Keratinocyte (primary cell): ENCODE measurements at regions not wholly inside any gene's neighbourhood (a gene's known extent, or its start where the extent isn't known, plus 50 kb on each side); places are given as distances from the start of the nearest gene placed in this dataset.
"Not testable (repeated sequence)": the region's sequence is repeated elsewhere in the genome, so short reads cannot be mapped to it uniquely, and the experiment has no call there.

Experiments used
- DNase-seq: peaks from one replicate; pipeline ENCODE4 v3.0.0-alpha.2; 2011; ENCODE audit warnings: low read depth, missing footprints, low spot score
- FAIRE-seq: peaks from 2 replicates; lab custom pipeline; 2011; peaks lifted over from hg19 to GRCh38; lab: Jason Lieb, UNC
- H2AFZ ChIP-seq: 2 replicates; pipeline ENCODE4 v1.6.0; 2012; ENCODE audit warnings: low read length, control low read depth, inconsistent platforms; ENCODE audit not compliant: control insufficient read depth
- H3K27ac ChIP-seq: 2 replicates; pipeline ENCODE4 v1.5.1; 2011; ENCODE audit warnings: low read length; ENCODE audit not compliant: control insufficient read depth, insufficient read depth
- H3K27me3 ChIP-seq: 3 replicates; pipeline ENCODE4 v1.6.0; 2011; ENCODE audit warnings: low read length; ENCODE audit not compliant: control insufficient read depth, insufficient read depth; ENCODE audit errors: extremely low read depth
- H3K36me3 ChIP-seq, 2 experiments: 2 replicates in 1 of 2; 3 replicates in 1 of 2; pipeline ENCODE4 v1.5.1; 2011; ENCODE audit warnings: low read length in 2 of 2, mild to moderate bottlenecking in 1 of 2; ENCODE audit not compliant: control insufficient read depth in 2 of 2, insufficient read depth in 2 of 2; ENCODE audit errors: extremely low read depth in 1 of 2
- H3K4me1 ChIP-seq: 3 replicates; pipeline ENCODE4 v1.5.1; 2011; ENCODE audit warnings: low read length; ENCODE audit not compliant: control insufficient read depth, insufficient read depth; ENCODE audit errors: extremely low read depth
- H3K4me2 ChIP-seq: 3 replicates; pipeline ENCODE4 v1.6.0; 2011; ENCODE audit warnings: low read depth, low read length; ENCODE audit not compliant: control insufficient read depth, insufficient read depth; ENCODE audit errors: extremely low read depth
- H3K4me3 ChIP-seq, 3 experiments: fragments of 200-600 bp in 1 of 3; sonication (generic) in 1 of 3; 2 replicates in 2 of 3; 3 replicates in 1 of 3; pipeline ENCODE4 v1.5.1; 2011 to 2016; ENCODE audit warnings: low read length in 3 of 3, mild to moderate bottlenecking in 3 of 3, control low read depth in 2 of 3, inconsistent platforms in 1 of 3, low read depth in 1 of 3, mixed read lengths in 1 of 3, mixed run types in 1 of 3, moderate library complexity in 1 of 3; ENCODE audit not compliant: control insufficient read depth in 2 of 3, insufficient read depth in 2 of 3; ENCODE audit errors: extremely low read depth in 1 of 3
- H3K79me2 ChIP-seq: 2 replicates; pipeline ENCODE4 v1.6.0; 2012; ENCODE audit warnings: low read length; ENCODE audit not compliant: control insufficient read depth, insufficient read depth
- H3K9ac ChIP-seq: 3 replicates; pipeline ENCODE4 v1.6.0; 2011; ENCODE audit warnings: low read length; ENCODE audit not compliant: control insufficient read depth, insufficient read depth; ENCODE audit errors: extremely low read depth
- H3K9me1 ChIP-seq: 3 replicates; pipeline ENCODE4 v1.6.0; 2011; ENCODE audit warnings: low read length; ENCODE audit not compliant: control insufficient read depth, insufficient read depth; ENCODE audit errors: extremely low read depth
- H3K9me3 ChIP-seq: 2 replicates; pipeline ENCODE4 v1.5.1; 2012; ENCODE audit warnings: low read depth, low read length; ENCODE audit not compliant: control insufficient read depth
- H4K20me1 ChIP-seq: 3 replicates; pipeline ENCODE4 v1.6.0; 2011; ENCODE audit warnings: low read length; ENCODE audit not compliant: control insufficient read depth, insufficient read depth; ENCODE audit errors: extremely low read depth
- EZH2 ChIP-seq: IDR thresholded peaks from one replicate; pipeline ENCODE4 v1.6.1; 2012; ENCODE audit warnings: inconsistent platforms, mild to moderate bottlenecking, low read length, moderate library complexity
- dilution Hi-C: fragments of 300-500 bp; cut with MboI; formaldehyde crosslinking; loops from one replicate; pipeline ENCODE4 v1.7.0; 2020; ENCODE audit warnings: low sequenced_read_pairs; ENCODE audit not compliant: extremely low pct_ligation_motif_present
- TF ChIP-seq, protein P1 (sequence below), 3 experiments: IDR thresholded peaks in 1 of 3; conservative IDR thresholded peaks in 1 of 3; optimal IDR thresholded peaks in 1 of 3; 2 replicates in 2 of 3; 3 replicates in 1 of 3; pipeline versions ENCODE3 to v1.5.1; 2011; ENCODE audit warnings: low read length in 3 of 3, mild to moderate bottlenecking in 3 of 3, moderate library complexity in 2 of 3, control low read depth in 1 of 3, inconsistent platforms in 1 of 3; ENCODE audit not compliant: insufficient read depth in 2 of 3; ENCODE audit errors: extremely low read depth in 1 of 3

DNA sequence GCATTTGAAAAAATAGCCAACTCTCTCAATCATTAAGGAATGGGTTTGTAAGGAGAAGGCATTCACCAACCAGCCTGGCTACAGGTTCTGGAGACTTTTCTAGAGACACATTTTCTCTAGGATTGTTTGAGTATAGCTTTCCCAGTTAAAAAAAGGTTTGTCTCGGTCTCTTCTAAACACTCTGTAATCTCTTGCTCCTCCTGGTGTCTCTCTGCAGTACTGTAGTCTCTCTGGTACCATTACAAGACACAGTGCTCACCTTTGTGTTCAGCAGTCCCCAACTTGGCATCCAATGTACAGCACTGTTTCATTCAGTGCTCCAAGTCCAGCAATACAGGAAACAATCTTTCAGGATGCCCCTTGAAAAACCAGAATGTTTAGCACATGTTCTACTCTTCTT lies 534.4 kb downstream of the ZNF385D start:
- Histone ChIP-seq H3K4me2 (no peak overlapping the region), H3K27me3 (no peaks in the 10 kb centered on the region), H3K27ac (no peak overlapping the region), H3K4me1 (no peaks in the 10 kb centered on the region), H2AFZ (no peak overlapping the region), H3K36me3 (no peaks in the 10 kb centered on the region), H3K9ac (no peak overlapping the region), H3K4me3 (no peak overlapping the region), H4K20me1 (no peaks in the 10 kb centered on the region), H3K79me2 (no peaks in the 10 kb centered on the region), H3K9me3 (no peaks in the 10 kb centered on the region), H3K9me1 (no peaks in the 10 kb centered on the region)
- no peak for DNase-seq
- dilution Hi-C loops, result no loop called here
- no peak for FAIRE-seq
- TF ChIP-seq, protein P1, sequence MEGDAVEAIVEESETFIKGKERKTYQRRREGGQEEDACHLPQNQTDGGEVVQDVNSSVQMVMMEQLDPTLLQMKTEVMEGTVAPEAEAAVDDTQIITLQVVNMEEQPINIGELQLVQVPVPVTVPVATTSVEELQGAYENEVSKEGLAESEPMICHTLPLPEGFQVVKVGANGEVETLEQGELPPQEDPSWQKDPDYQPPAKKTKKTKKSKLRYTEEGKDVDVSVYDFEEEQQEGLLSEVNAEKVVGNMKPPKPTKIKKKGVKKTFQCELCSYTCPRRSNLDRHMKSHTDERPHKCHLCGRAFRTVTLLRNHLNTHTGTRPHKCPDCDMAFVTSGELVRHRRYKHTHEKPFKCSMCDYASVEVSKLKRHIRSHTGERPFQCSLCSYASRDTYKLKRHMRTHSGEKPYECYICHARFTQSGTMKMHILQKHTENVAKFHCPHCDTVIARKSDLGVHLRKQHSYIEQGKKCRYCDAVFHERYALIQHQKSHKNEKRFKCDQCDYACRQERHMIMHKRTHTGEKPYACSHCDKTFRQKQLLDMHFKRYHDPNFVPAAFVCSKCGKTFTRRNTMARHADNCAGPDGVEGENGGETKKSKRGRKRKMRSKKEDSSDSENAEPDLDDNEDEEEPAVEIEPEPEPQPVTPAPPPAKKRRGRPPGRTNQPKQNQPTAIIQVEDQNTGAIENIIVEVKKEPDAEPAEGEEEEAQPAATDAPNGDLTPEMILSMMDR (optimal IDR thresholded peaks at IDR 0.05 in 1 of 3, IDR thresholded peaks at IDR 0.05 in 1 of 3, conservative IDR thresholded peaks at IDR 0.05 in 1 of 3; ENCODE audit: extremely low read depth in 1 of 3, insufficient read depth in 2 of 3, low read length in 3 of 3), result peak in 1 of 3 experiments; percentile 43
- no peak for TF ChIP-seq EZH2

DNA sequence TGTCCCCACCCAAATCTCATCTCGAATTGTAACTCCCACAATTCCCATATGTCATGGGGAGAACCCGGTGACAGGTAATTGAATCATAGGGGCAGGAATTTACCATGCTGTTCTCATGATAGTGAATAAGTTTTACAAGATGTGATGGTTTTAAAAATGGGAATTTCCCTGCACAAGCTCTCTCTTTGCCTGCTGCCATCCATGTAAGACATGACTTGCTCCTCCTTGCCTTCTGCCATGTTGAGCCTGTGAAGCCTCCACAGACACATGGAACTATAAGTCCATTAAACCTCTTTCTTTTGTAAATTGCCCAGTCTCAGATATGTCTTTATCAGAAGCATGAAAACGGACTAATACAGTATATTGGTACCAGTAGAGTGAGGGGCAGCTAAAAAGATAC lies 546.9 kb downstream of the ZNF385D start:
- H3K4me1 ChIP-seq, H3K4me3 ChIP-seq, H3K79me2 ChIP-seq, dilution Hi-C loops, H3K9me3 ChIP-seq, DNase-seq, H4K20me1 ChIP-seq, H3K9ac ChIP-seq, H3K36me3 ChIP-seq, H2AFZ ChIP-seq, H3K27me3 ChIP-seq, H3K4me2 ChIP-seq, H3K9me1 ChIP-seq, H3K27ac ChIP-seq, FAIRE-seq: not testable (repeated sequence)

DNA sequence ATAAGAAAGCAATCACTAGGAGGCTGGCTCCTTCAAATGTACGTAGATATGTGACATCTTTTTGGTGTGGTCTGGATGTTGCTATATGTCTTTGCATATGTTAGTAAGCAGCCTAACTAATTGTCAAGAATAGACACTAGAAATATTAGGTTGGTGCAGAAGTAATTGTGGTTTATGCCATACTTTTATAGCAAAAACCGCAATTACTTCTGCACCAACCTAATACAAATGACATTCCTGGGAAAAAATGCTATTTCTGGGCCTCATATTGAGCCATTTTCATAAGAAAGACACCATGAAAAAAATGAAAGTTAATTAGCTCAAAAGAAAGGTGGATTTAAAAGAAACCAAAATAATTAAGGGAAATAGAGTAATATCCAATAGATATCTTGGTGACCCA lies 555.8 kb downstream of the ZNF385D start:
- H3K79me2 ChIP-seq, result no peaks in the 10 kb centered on the region
- no peaks in the 10 kb centered on the region for H3K36me3 ChIP-seq
- no peaks in the 10 kb centered on the region for H3K9me3 ChIP-seq
- H3K4me3 ChIP-seq, result no peak overlapping the region
- dilution Hi-C loops, result no loop called here
- no peaks in the 10 kb centered on the region for H3K4me1 ChIP-seq
- H4K20me1 ChIP-seq, result no peaks in the 10 kb centered on the region
- H3K27ac ChIP-seq, result no peak overlapping the region
- no peak overlapping the region for H3K4me2 ChIP-seq
- DNase-seq (no peak), FAIRE-seq (no peak)
- H3K27me3 ChIP-seq, result no peaks in the 10 kb centered on the region
- no peak overlapping the region for H2AFZ ChIP-seq
- no peak overlapping the region for H3K9ac ChIP-seq
- no peaks in the 10 kb centered on the region for H3K9me1 ChIP-seq
- no peak for TF ChIP-seq EZH2
- TF ChIP-seq, protein P1 (optimal IDR thresholded peaks at IDR 0.05 in 1 of 3, IDR thresholded peaks at IDR 0.05 in 1 of 3, conservative IDR thresholded peaks at IDR 0.05 in 1 of 3; ENCODE audit: extremely low read depth in 1 of 3, insufficient read depth in 2 of 3, low read length in 3 of 3), result no peak

GRCh38 chr3:21194036-21194435 lies 557.0 kb downstream of the ZNF385D start:
- H3K4me1 ChIP-seq, dilution Hi-C loops, FAIRE-seq, H3K9me1 ChIP-seq, H3K4me2 ChIP-seq, H3K27ac ChIP-seq, H3K36me3 ChIP-seq, H3K79me2 ChIP-seq, DNase-seq, H3K4me3 ChIP-seq, H3K9me3 ChIP-seq, H2AFZ ChIP-seq, H3K27me3 ChIP-seq, H4K20me1 ChIP-seq, H3K9ac ChIP-seq: not testable (repeated sequence)
